AG09309 (cell line): ENCODE measurements at regions not wholly inside any gene's neighbourhood (a gene's known extent, or its start where the extent isn't known, plus 50 kb on each side); places are given as distances from the start of the nearest gene placed in this dataset.
"Not testable (repeated sequence)": the region's sequence is repeated elsewhere in the genome, so short reads cannot be mapped to it uniquely, and the experiment has no call there.

Experiments used
- DNase-seq: peaks from one replicate; pipeline ENCODE4 v3.0.0-alpha.2; 2010; ENCODE audit warnings: low read depth
- H3K4me3 ChIP-seq: 2 replicates; pipeline ENCODE4 v1.5.1; 2011; ENCODE audit warnings: mild to moderate bottlenecking, low read depth, low read length, moderate library complexity; ENCODE audit not compliant: control insufficient read depth
- CTCF ChIP-seq: IDR thresholded peaks from 2 replicates; pipeline ENCODE4 v1.5.1; 2011; ENCODE audit warnings: mild to moderate bottlenecking, low read depth, low read length, inconsistent platforms; ENCODE audit not compliant: insufficient read depth, control insufficient read depth; ENCODE audit errors: missing control alignments

- DNase-seq, result no peak
- no peak overlapping the region for H3K4me3 ChIP-seq
- no peak for TF ChIP-seq CTCF
Measured at GRCh38 chr6:6741264-6741663, 152.7 kb downstream of the LY86 start.

- no peak overlapping the region for H3K4me3 ChIP-seq
- DNase-seq, result no peak
- TF ChIP-seq CTCF, result no peak
Measured at GRCh38 chr6:6742535-6742934, 154.0 kb downstream of the LY86 start.

GRCh38 chr6:6744551-6744950 lies 156.0 kb downstream of the LY86 start:
- no peak for DNase-seq
- H3K4me3 ChIP-seq, result no peak overlapping the region
- TF ChIP-seq CTCF, result no peak

GRCh38 chr6:6745637-6746332 lies 157.3 kb downstream of the LY86 start:
- H3K4me3 ChIP-seq, result not testable (repeated sequence)

GRCh38 chr6:6746333-6746969 lies 157.9 kb downstream of the LY86 start:
- no peak for DNase-seq
- no peak overlapping the region for H3K4me3 ChIP-seq
- no peak for TF ChIP-seq CTCF

More at GRCh38 chr6:6745637-6746332, 157.3 kb downstream of the LY86 start:
- DNase-seq, result not testable (repeated sequence)

- no peak for DNase-seq
- TF ChIP-seq CTCF, result no peak
- H3K4me3 ChIP-seq, result no peak overlapping the region
Measured at GRCh38 chr6:6746970-6747338, 158.4 kb downstream of the LY86 start.

GRCh38 chr6:6747371-6747770 lies 158.9 kb downstream of the LY86 start:
- no peak for DNase-seq
- TF ChIP-seq CTCF, result no peak
- no peak overlapping the region for H3K4me3 ChIP-seq
